ENCODE measurements at regions not wholly inside any gene's neighbourhood (a gene's known extent, or its start where the extent isn't known, plus 50 kb on each side); places are given as distances from the start of the nearest gene placed in this dataset.

DNA sequence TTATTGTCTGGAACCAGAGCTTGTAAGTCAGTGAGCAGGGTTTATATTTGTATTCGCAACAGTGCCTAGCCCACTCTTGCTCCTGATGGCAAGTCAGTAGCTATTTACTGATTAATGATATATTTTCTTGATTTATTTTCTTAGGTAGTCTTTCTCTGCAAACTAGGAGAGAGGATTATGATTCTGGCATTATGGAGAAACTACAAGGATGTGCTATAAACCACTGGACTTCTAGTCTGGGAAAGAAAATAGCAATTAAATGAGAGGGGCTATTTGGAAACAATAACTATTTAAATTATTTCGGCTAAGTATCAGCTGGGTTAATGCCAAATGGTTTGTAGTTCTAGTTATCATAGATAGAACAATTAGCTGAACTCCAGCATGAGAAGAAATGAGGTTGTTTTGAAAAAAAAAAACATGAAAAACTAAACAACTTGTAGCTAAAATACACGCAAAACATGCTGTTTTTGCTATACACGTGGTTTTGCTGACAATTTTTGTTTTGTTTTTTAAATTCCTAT, 304.9 kb upstream of the TCF21 start:
- DNase-seq (ENCODE audit: extremely low read depth in 1 of 2, low read depth in 1 of 2), result no peak

GRCh38 chr6:133584823-133585222, 304.1 kb upstream of the TCF21 start:
- no peak for DNase-seq (ENCODE audit: extremely low read depth in 1 of 2, low read depth in 1 of 2)

DNA sequence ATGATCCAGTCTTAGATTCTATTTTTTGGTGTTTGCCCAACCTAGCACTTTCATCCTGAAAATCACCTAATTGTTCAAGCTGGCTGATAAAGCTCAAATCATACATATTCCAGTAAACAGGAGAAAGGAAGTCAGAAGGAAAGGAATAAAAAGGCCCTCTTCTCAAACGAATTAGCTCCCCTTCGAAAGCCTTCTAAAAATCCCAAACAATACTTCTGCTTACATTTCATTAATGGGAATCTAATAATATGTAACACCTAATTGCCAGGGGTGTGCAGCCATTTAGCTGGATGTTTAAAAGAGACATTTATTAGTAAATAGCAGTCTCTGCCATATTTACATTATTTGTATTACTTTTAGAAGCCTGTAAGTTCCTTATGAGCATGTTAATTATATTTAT, 302.9 kb upstream of the TCF21 start:
- DNase-seq (ENCODE audit: extremely low read depth in 1 of 2, low read depth in 1 of 2), result no peak

- DNase-seq (ENCODE audit: extremely low read depth in 1 of 2, low read depth in 1 of 2), result no peak
Measured at GRCh38 chr6:133587546-133588160, 301.3 kb upstream of the TCF21 start.

DNA sequence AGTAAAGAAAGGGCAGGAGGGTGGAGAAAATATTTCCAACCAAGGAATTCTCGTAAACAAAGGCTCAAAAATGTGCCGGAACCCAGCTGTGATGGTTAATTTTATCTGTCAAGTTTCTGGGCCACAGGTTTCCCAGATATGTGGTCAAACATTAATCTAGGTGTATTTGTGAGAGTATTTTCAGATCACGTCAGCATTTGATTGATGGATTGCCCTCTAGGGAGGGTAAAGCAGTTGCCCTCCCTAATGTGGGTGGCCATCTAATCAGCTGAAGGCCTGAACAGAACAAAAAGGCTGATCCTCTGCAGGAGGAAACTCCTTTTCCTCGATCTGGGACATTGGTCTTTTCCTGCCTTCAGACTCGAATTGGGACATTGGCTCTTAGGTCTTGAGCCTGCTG, 298.7 kb upstream of the TCF21 start:
- DNase-seq (ENCODE audit: extremely low read depth in 1 of 2, low read depth in 1 of 2), result no peak

DNA sequence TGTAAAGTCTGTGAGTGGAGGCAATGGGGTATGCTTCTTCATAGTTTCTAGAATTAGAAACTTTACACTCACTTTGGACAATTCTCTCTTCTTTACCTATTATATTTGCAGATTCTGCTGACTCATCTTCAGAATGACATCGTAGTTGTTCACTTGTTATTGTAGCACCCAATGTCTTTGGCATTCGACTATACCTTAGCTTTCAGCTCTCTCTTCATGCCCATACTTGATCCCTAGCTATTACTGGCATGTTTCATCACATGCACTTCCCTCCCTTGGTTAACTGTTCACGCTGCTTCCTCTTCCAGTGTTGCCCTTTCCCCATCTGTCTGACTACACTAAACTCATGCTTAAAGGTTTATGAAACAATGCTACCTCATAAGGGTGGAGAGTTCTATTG, 298.1 kb upstream of the TCF21 start:
- DNase-seq (ENCODE audit: extremely low read depth in 1 of 2, low read depth in 1 of 2), result no peak

GRCh38 chr6:133591275-133591674, 297.6 kb upstream of the TCF21 start:
- DNase-seq (ENCODE audit: extremely low read depth in 1 of 2, low read depth in 1 of 2), result no peak

DNA sequence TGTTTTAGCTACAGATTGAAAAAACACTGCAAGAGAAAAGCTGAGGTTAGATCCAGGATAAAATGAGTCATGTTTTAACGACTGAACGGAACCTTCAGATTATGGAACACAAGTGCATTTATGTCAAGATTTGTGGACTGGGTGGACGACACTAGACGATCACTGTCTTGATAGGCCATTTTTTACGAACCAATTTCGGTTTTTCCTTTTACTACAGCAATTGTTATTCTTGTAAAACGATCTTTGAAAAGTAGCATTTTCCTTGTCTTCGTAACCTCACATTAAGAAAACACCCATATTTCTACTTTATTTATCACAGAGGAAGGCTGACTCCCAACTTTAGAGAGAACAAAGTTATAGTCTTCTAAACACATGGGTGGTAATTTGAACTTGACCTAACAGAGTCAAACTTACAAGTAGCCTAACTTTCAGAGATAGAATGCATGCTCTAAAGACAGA, 294.2 kb upstream of the TCF21 start:
- no peak for DNase-seq (ENCODE audit: extremely low read depth in 1 of 2, low read depth in 1 of 2)

DNA sequence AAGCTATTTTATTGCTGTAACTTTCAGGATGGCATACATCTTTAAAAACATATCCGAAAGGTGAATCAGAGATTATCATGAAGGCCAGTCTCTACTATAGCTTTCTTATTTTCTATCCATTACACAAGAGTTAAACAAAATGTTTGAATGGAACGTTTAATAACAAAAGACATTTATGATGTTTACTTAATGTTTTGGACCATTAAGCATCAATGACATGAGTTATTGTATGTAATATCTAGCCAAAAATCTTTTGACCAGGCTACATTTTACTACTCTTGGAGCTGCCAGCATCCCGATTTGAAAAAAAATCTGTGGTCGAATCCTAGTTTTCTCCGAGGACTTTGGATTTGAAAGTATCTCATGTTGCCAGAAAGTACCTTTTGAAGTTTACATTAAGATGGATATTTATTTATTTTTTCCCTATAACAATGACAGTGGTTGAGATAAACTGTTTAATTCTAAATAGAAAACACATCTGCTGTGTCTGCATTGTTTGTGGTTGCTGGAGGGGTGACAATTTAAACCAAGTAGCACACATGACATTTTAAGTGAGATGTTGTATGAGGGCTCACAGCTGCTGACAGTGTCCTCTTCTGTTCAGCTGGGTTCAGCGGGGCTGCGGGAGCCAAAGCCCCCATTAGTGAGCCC, 293.7 kb upstream of the TCF21 start:
- no peak for DNase-seq (ENCODE audit: extremely low read depth in 1 of 2, low read depth in 1 of 2)

GRCh38 chr6:133606852-133607251, 282.1 kb upstream of the TCF21 start:
- no peak for DNase-seq (ENCODE audit: extremely low read depth in 1 of 2, low read depth in 1 of 2)

- DNase-seq (ENCODE audit: extremely low read depth in 1 of 2, low read depth in 1 of 2), result no peak
Measured at GRCh38 chr6:133608620-133609019, 280.3 kb upstream of the TCF21 start.

- no peak for DNase-seq (ENCODE audit: extremely low read depth in 1 of 2, low read depth in 1 of 2)
Measured at GRCh38 chr6:133609415-133610226, 279.3 kb upstream of the TCF21 start.

- DNase-seq (ENCODE audit: extremely low read depth in 1 of 2, low read depth in 1 of 2), result no peak
Measured at GRCh38 chr6:133610227-133610840, 278.6 kb upstream of the TCF21 start.

DNA sequence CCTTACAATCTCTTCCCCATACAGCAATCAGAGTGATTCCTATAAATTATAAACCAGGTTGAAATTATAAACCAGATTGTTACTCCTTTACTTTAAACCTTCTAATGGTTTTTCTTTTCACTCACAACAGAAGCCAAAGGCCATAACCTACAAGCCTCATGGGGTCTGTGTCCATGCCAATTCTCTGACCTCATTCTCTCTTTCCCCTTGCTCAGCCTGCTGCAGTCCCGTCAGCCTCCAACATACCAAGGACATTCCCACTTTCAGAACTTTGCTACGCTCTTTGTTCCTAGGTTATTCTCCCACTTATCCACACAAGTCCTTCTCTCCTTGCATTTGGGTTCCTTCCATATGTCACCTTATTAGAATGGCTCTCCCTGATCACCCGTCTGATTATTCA, 277.9 kb upstream of the TCF21 start:
- no peak for DNase-seq (ENCODE audit: extremely low read depth in 1 of 2, low read depth in 1 of 2)

GRCh38 chr6:133612459-133612858, 276.5 kb upstream of the TCF21 start:
- no peak for DNase-seq (ENCODE audit: extremely low read depth in 1 of 2, low read depth in 1 of 2)

DNA sequence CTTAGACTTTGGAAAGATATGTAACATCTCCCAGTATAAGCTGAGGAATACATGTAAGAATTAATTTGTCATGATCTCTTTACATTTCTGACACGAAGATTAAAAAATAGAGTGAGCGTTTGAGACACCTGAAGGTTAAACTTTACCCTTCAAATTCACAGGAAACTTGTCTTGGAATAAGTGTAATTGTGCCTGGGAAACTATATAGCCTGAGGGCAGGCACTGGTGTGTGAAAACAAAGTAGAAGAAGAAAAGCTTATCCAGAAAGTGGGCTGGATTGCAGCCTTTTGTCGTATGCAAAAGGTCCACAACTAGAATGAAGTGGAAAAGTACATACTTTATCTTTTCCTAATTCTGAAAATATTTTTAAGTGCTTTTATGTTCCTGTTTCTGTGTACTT, 275.7 kb upstream of the TCF21 start:
- DNase-seq (ENCODE audit: extremely low read depth in 1 of 2, low read depth in 1 of 2), result no peak

- DNase-seq (ENCODE audit: extremely low read depth in 1 of 2, low read depth in 1 of 2), result no peak
Measured at GRCh38 chr6:133621751-133622150, 267.2 kb upstream of the TCF21 start.

DNA sequence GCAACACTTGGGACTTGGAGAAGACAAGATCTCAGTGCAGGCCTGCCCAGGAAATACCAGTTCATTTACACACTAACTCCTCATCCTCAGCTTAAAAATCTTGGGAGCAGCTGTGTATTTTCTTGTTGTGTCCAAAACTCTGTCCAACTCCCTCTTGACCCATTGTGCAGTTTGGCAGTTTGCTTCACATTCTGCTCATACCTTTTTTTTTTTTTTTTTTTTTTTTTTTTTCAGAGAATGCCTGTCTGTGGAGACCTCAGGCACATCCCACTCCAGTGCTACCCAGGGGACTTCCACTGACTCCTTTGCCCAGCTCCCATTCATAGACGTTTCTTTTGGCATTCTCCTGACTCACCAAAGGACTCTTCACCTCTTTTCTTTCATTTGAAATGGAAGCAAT, 265.8 kb upstream of the TCF21 start:
- DNase-seq (ENCODE audit: extremely low read depth in 1 of 2, low read depth in 1 of 2), result no peak

- no peak for DNase-seq (ENCODE audit: extremely low read depth in 1 of 2, low read depth in 1 of 2)
Measured at GRCh38 chr6:133623621-133624020, 265.3 kb upstream of the TCF21 start.

GRCh38 chr6:133626096-133626666, 262.7 kb upstream of the TCF21 start:
- no peak for DNase-seq (ENCODE audit: extremely low read depth in 1 of 2, low read depth in 1 of 2)

DNA sequence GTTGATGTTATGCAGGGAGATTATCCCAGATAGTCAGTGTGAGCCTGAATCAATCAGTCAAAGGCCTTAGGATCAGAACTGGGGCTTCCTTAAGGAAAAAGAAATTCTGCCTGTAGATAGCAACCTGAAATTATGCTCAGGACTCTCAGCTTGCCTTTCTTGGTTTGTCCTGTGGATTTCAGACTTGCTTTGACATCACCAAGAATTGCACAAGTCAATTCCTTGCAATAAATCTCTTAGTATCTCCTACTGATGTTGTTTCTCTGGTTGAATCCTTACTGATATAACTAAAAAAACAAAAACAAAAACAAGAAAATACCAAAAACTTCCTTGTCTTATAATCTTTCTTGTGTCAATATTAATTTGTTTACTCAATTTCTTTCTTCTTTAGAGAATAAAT, 258.9 kb upstream of the TCF21 start:
- DNase-seq (ENCODE audit: extremely low read depth in 1 of 2, low read depth in 1 of 2), result no peak

Data from activated CD8-positive, alpha-beta memory T cell treated with anti-CD3 and anti-CD28 coated beads for 1 hour (primary cell).